ENCODE measurements at regions not wholly inside any gene's neighbourhood (a gene's known extent, or its start where the extent isn't known, plus 50 kb on each side); places are given as distances from the start of the nearest gene placed in this dataset.

- Histone ChIP-seq H3F3A (ENCODE audit: insufficient read depth, low read length) (no peaks in the 10 kb centered on the region), H3K4me3 (ENCODE audit: low read length) (no peak overlapping the region), H3K79me2 (ENCODE audit: low read length) (no peaks in the 10 kb centered on the region), H3K9me2 (replicated peaks; ENCODE audit: insufficient read depth, low read length) (no peaks in the 10 kb centered on the region), H3K36me3 (replicated peaks; ENCODE audit: insufficient read depth, low read length) (no peaks in the 10 kb centered on the region), H3K27me3 (replicated peaks; ENCODE audit: insufficient read depth, low read length) (no peaks in the 10 kb centered on the region), H3K4me1 (ENCODE audit: low read length) (no peaks in the 10 kb centered on the region), H3K9ac (ENCODE audit: low read length) (no peak overlapping the region), H3K4me2 (ENCODE audit: low read depth, low read length) (no peak overlapping the region), H3K9me3 (replicated peaks; ENCODE audit: insufficient read depth, low read length) (no peaks in the 10 kb centered on the region), H3K27ac (ENCODE audit: low read length) (no peak overlapping the region), H4K20me1 (ENCODE audit: insufficient read depth, low read length) (no peaks in the 10 kb centered on the region), H2AFZ (ENCODE audit: low read length) (no peak overlapping the region)
- no peak for DNase-seq
- no peak for TF ChIP-seq EZH2 (optimal IDR thresholded peaks at IDR 0.05; ENCODE audit: low read depth, low read length)
- no peak for TF ChIP-seq CTCF (IDR thresholded peaks at IDR 0.05; ENCODE audit: low read length)
- TF ChIP-seq EZH2phosphoT487 (IDR thresholded peaks at IDR 0.05; ENCODE audit: low read length), result no peak
Measured at GRCh38 chr2:7437141-7437540, 519.9 kb downstream of the RNF144A start.

GRCh38 chr2:7437716-7438632, 520.8 kb downstream of the RNF144A start:
- Histone ChIP-seq H2AFZ (ENCODE audit: low read length) (no peak overlapping the region), H3K9me2 (replicated peaks; ENCODE audit: insufficient read depth, low read length) (no peaks in the 10 kb centered on the region), H3K4me1 (ENCODE audit: low read length) (no peaks in the 10 kb centered on the region), H3F3A (ENCODE audit: insufficient read depth, low read length) (no peaks in the 10 kb centered on the region), H3K36me3 (replicated peaks; ENCODE audit: insufficient read depth, low read length) (no peaks in the 10 kb centered on the region), H3K4me3 (ENCODE audit: low read length) (no peak overlapping the region), H3K27ac (ENCODE audit: low read length) (no peak overlapping the region), H3K4me2 (ENCODE audit: low read depth, low read length) (no peak overlapping the region), H4K20me1 (ENCODE audit: insufficient read depth, low read length) (no peaks in the 10 kb centered on the region), H3K9ac (ENCODE audit: low read length) (no peak overlapping the region), H3K27me3 (replicated peaks; ENCODE audit: insufficient read depth, low read length) (no peaks in the 10 kb centered on the region), H3K79me2 (ENCODE audit: low read length) (no peaks in the 10 kb centered on the region), H3K9me3 (replicated peaks; ENCODE audit: insufficient read depth, low read length) (no peaks in the 10 kb centered on the region)
- DNase-seq, result no peak
- no peak for TF ChIP-seq CTCF (IDR thresholded peaks at IDR 0.05; ENCODE audit: low read length)
- no peak for TF ChIP-seq EZH2phosphoT487 (IDR thresholded peaks at IDR 0.05; ENCODE audit: low read length)
- no peak for TF ChIP-seq EZH2 (optimal IDR thresholded peaks at IDR 0.05; ENCODE audit: low read depth, low read length)

GRCh38 chr2:7438855-7439254, 521.6 kb downstream of the RNF144A start:
- H3K27me3 ChIP-seq (replicated peaks; ENCODE audit: insufficient read depth, low read length), result no peaks in the 10 kb centered on the region
- no peak overlapping the region for H3K4me2 ChIP-seq (ENCODE audit: low read depth, low read length)
- no peak overlapping the region for H2AFZ ChIP-seq (ENCODE audit: low read length)
- no peak overlapping the region for H3K4me3 ChIP-seq (ENCODE audit: low read length)
- TF ChIP-seq CTCF (IDR thresholded peaks at IDR 0.05; ENCODE audit: low read length) (no peak), EZH2 (optimal IDR thresholded peaks at IDR 0.05; ENCODE audit: low read depth, low read length) (no peak), EZH2phosphoT487 (IDR thresholded peaks at IDR 0.05; ENCODE audit: low read length) (no peak)
- H3K4me1 ChIP-seq (ENCODE audit: low read length), result no peaks in the 10 kb centered on the region
- no peaks in the 10 kb centered on the region for H3K36me3 ChIP-seq (replicated peaks; ENCODE audit: insufficient read depth, low read length)
- no peak overlapping the region for H3K9ac ChIP-seq (ENCODE audit: low read length)
- H3F3A ChIP-seq (ENCODE audit: insufficient read depth, low read length), result no peaks in the 10 kb centered on the region
- no peak for DNase-seq
- no peaks in the 10 kb centered on the region for H3K9me2 ChIP-seq (replicated peaks; ENCODE audit: insufficient read depth, low read length)
- no peak overlapping the region for H3K27ac ChIP-seq (ENCODE audit: low read length)
- no peaks in the 10 kb centered on the region for H3K79me2 ChIP-seq (ENCODE audit: low read length)
- H3K9me3 ChIP-seq (replicated peaks; ENCODE audit: insufficient read depth, low read length), result no peaks in the 10 kb centered on the region
- H4K20me1 ChIP-seq (ENCODE audit: insufficient read depth, low read length), result no peaks in the 10 kb centered on the region
